ENCODE measurements at regions not wholly inside any gene's neighbourhood (a gene's known extent, or its start where the extent isn't known, plus 50 kb on each side); places are given as distances from the start of the nearest gene placed in this dataset.

DNA sequence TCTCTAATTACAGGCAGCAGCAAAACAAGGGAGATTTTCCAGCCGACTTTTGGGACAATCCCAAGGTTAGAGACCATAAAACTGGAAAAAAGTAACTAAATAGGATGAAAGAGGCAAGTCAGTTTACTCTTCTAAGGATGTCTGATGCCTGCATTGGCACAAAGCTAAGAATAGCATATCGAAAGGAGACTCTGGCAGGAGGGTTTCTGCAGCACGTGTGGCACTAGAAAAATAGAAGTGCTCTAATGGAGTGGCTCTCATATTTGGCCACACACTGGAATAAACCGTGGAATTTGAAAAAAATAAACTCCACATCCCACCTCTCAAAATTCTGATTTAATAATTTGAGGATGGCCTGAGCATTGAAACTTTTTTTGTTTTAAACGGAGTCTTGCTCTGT is 77.2 kb upstream of the ARSJ start:
- intact Hi-C loops (cut with DNase I) = no loop called here
- H3K4me3 ChIP-seq = no peak overlapping the region
- TF ChIP-seq CTCF (IDR thresholded peaks at IDR 0.05) = no peak
- H3K4me1 ChIP-seq = no peaks in the 10 kb centered on the region
- H3K27me3 ChIP-seq = no peaks in the 10 kb centered on the region
- no peaks in the 10 kb centered on the region for H3K9me3 ChIP-seq
- H3K27ac ChIP-seq = no peak overlapping the region
- no peak for DNase-seq (ENCODE audit: low spot score in 2 of 2)
- H3K36me3 ChIP-seq = no peaks in the 10 kb centered on the region

GRCh38 chr4:114057746-114058145 is 78.3 kb upstream of the ARSJ start:
- no peak for DNase-seq (ENCODE audit: low spot score in 2 of 2)
- H3K36me3 ChIP-seq = no peaks in the 10 kb centered on the region
- no peaks in the 10 kb centered on the region for H3K27me3 ChIP-seq
- H3K9me3 ChIP-seq = no peaks in the 10 kb centered on the region
- TF ChIP-seq CTCF (IDR thresholded peaks at IDR 0.05) = no peak
- H3K4me3 ChIP-seq = no peak overlapping the region
- no peaks in the 10 kb centered on the region for H3K4me1 ChIP-seq
- intact Hi-C loops (cut with DNase I) = no loop called here
- H3K27ac ChIP-seq = no peak overlapping the region

DNA sequence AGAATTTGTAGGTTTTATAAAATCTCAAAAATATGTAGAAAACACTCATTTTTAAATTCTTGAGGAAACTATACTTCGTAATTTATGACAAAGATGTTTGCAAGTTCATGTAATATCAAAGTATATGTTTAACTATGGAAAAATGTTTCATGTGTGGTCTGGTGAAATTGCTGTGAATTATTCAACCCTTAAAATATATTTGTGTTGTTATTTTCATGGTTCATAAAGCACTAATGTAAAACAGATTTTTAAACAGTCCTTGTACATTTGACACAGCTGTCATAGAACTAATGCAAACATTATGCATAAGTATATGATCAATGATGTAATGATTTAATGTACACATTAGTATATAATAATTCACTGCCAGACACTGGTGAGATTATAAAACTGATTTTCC is 83.1 kb upstream of the ARSJ start:
- intact Hi-C loops (cut with DNase I) = no loop called here
- no peak for TF ChIP-seq CTCF (IDR thresholded peaks at IDR 0.05)
- H3K36me3 ChIP-seq = no peaks in the 10 kb centered on the region

GRCh38 chr4:114072781-114073180 is 93.3 kb upstream of the ARSJ start:
- no peaks in the 10 kb centered on the region for H3K4me1 ChIP-seq
- no peak overlapping the region for H3K27ac ChIP-seq
- no peak for DNase-seq (ENCODE audit: low spot score in 2 of 2)
- H3K36me3 ChIP-seq = no peaks in the 10 kb centered on the region
- no peaks in the 10 kb centered on the region for H3K9me3 ChIP-seq
- no peak overlapping the region for H3K4me3 ChIP-seq
- intact Hi-C loops (cut with DNase I) = loop anchor here (5.0 to 10.0 kb wide), 3 partner anchors 120 to 688 kb away; no protein-coding TSS in a partner anchor
- H3K27me3 ChIP-seq = no peaks in the 10 kb centered on the region
- TF ChIP-seq CTCF (IDR thresholded peaks at IDR 0.05) = no peak

More for the DNA sequence above, 83.1 kb upstream of the ARSJ start:
- Histone ChIP-seq H3K4me1 (no peaks in the 10 kb centered on the region), H3K27me3 (no peaks in the 10 kb centered on the region), H3K9me3 (no peaks in the 10 kb centered on the region), H3K4me3 (no peak overlapping the region), H3K27ac (no peak overlapping the region)
- DNase-seq (ENCODE audit: low spot score in 2 of 2) = no peak

DNA sequence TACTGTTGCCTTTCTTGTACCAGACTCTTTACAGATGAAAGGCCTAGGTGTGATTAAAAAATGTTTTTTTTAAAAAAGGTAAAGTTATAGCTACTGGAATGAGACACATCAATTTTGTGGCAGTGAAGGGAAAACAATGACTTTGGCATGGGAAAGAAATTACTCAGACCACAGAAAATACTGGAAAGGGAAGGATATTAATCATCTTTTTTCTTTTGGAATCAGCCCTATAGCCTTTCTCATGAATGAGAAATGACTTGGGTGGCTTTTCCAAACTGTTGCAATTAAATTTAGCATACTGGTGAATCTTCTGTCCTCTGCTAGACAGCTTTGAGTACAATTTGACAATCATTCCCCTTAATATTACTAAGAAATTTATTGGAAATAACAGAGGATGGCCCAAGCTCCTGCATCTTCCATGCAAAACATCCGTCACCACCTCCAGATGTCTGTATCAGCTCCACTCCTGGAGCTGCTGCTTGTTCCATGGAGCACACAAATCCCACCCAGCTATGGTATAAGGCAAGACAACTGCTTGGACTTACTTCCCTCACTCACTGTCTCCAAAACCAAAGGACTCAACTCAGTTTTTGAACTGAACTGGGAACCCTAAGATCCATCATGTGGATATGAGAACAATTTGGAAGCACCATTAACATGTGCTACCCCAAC is 97.6 kb upstream of the ARSJ start:
- H3K9me3 ChIP-seq = no peaks in the 10 kb centered on the region
- no peak for DNase-seq (ENCODE audit: low spot score in 2 of 2)
- H3K4me1 ChIP-seq = no peaks in the 10 kb centered on the region
- H3K36me3 ChIP-seq = no peaks in the 10 kb centered on the region
- H3K27me3 ChIP-seq = no peaks in the 10 kb centered on the region
- intact Hi-C loops (cut with DNase I) = loop anchor here (10.0 kb wide), 1 partner anchor 692 kb away; no protein-coding TSS in a partner anchor
- H3K4me3 ChIP-seq = no peak overlapping the region
- TF ChIP-seq CTCF (IDR thresholded peaks at IDR 0.05) = no peak
- H3K27ac ChIP-seq = no peak overlapping the region

Measured in ascending aorta (tissue), 2 donors.